ENCODE measurements at regions not wholly inside any gene's neighbourhood (a gene's known extent, or its start where the extent isn't known, plus 50 kb on each side); places are given as distances from the start of the nearest gene placed in this dataset.

DNA sequence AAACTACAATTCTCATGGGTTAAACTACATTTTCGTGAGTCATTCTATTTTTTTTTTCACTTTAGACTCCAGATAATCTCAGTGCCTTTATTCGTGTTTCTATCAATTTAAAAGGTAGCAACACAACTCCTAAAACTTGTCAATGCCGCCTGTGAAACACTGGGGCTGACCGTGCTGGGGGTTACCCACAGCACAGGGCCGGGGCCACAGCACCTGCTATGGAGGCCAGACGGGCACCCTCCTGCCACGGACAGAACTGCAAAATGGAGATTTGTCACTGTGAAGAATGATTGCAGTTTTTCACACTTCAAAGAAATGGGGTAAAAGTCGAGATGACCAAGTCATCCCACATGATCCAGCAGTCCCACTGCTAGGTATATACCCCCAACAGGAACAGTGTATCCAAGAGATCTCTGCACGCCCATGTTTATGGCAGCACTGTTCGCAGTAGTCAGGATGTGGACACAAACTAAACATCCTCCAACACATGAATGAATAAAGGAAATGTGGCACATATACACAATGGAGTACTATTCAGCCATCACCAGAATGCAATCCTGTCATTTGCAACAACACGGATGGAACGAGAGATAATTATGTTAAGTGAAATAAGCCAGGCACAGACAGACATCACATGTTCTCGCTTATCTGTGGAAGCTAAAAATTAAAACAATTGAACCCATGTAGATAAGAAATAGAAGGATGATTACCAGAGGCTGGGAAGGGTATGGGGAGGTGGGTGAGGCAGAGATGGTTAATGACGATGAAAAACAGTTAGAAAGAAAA lies 290.1 kb downstream of the SMOC2 start:
- TF ChIP-seq, protein P1, sequence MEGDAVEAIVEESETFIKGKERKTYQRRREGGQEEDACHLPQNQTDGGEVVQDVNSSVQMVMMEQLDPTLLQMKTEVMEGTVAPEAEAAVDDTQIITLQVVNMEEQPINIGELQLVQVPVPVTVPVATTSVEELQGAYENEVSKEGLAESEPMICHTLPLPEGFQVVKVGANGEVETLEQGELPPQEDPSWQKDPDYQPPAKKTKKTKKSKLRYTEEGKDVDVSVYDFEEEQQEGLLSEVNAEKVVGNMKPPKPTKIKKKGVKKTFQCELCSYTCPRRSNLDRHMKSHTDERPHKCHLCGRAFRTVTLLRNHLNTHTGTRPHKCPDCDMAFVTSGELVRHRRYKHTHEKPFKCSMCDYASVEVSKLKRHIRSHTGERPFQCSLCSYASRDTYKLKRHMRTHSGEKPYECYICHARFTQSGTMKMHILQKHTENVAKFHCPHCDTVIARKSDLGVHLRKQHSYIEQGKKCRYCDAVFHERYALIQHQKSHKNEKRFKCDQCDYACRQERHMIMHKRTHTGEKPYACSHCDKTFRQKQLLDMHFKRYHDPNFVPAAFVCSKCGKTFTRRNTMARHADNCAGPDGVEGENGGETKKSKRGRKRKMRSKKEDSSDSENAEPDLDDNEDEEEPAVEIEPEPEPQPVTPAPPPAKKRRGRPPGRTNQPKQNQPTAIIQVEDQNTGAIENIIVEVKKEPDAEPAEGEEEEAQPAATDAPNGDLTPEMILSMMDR (IDR thresholded peaks at IDR 0.05), result no peak
- no peak for TF ChIP-seq POLR2A (IDR thresholded peaks at IDR 0.05)
- 90% methylated on average over 14 of the region's 14 CpGs for WGBS, 2 donors
- H3K4me3 ChIP-seq (ENCODE audit: low read depth, poor library complexity, severe bottlenecking), result no peak overlapping the region
- no peak for DNase-seq (ENCODE audit: low spot score in 2 of 2)
- intact Hi-C loops (cut with DNase I; ENCODE audit: low total_unique reads), result no loop called here

- intact Hi-C loops (cut with DNase I; ENCODE audit: low total_unique reads), result no loop called here
- TF ChIP-seq, protein P1 (IDR thresholded peaks at IDR 0.05), result no peak
- no peak for TF ChIP-seq POLR2A (IDR thresholded peaks at IDR 0.05)
- 68 to 75% methylated on average over 2 of the region's 2 CpGs for WGBS, 2 donors
- DNase-seq (ENCODE audit: low spot score in 2 of 2), result no peak
- no peak overlapping the region for H3K4me3 ChIP-seq (ENCODE audit: low read depth, poor library complexity, severe bottlenecking)
Observed at GRCh38 chr6:168728056-168728455, 287.1 kb downstream of the SMOC2 start.

GRCh38 chr6:168726312-168726856 lies 285.4 kb downstream of the SMOC2 start:
- intact Hi-C loops (cut with DNase I; ENCODE audit: low total_unique reads), result no loop called here
- no peak for DNase-seq (ENCODE audit: low spot score in 2 of 2)
- WGBS, 2 donors, result 62 to 76% methylated on average over 12 of the region's 12 CpGs
- no peak overlapping the region for H3K4me3 ChIP-seq (ENCODE audit: low read depth, poor library complexity, severe bottlenecking)
- TF ChIP-seq, protein P1 (IDR thresholded peaks at IDR 0.05), result no peak
- no peak for TF ChIP-seq POLR2A (IDR thresholded peaks at IDR 0.05)

- 57 to 66% methylated on average over 12 of the region's 12 CpGs for WGBS, 2 donors
- TF ChIP-seq, protein P1 (IDR thresholded peaks at IDR 0.05), result no peak
- no peak for TF ChIP-seq POLR2A (IDR thresholded peaks at IDR 0.05)
- DNase-seq (ENCODE audit: low spot score in 2 of 2), result no peak
- intact Hi-C loops (cut with DNase I; ENCODE audit: low total_unique reads), result no loop called here
- no peak overlapping the region for H3K4me3 ChIP-seq (ENCODE audit: low read depth, poor library complexity, severe bottlenecking)
Observed at GRCh38 chr6:168725802-168726201, 284.8 kb downstream of the SMOC2 start.

- WGBS, 2 donors, result 64 to 70% methylated on average over 10 of the region's 10 CpGs
- intact Hi-C loops (cut with DNase I; ENCODE audit: low total_unique reads), result no loop called here
- DNase-seq (ENCODE audit: low spot score in 2 of 2), result no peak
- no peak overlapping the region for H3K4me3 ChIP-seq (ENCODE audit: low read depth, poor library complexity, severe bottlenecking)
- TF ChIP-seq, protein P1 (IDR thresholded peaks at IDR 0.05), result no peak
- TF ChIP-seq POLR2A (IDR thresholded peaks at IDR 0.05), result no peak
Observed at GRCh38 chr6:168724669-168725570, 283.9 kb downstream of the SMOC2 start.
